PFSK-1 (cell line): ENCODE measurements at regions not wholly inside any gene's neighbourhood (a gene's known extent, or its start where the extent isn't known, plus 50 kb on each side); places are given as distances from the start of the nearest gene placed in this dataset.

Experiments
- FOXP2 ChIP-seq: optimal IDR thresholded peaks from 2 replicates; pipeline ENCODE3; 2011; ENCODE audit warnings: borderline replicate concordance, control low read depth, inconsistent platforms; ENCODE audit not compliant: insufficient read depth; ENCODE audit errors: extremely low read length, extremely low read depth
- POLR2AphosphoS5 ChIP-seq: IDR thresholded peaks from 2 replicates; pipeline ENCODE4 v1.6.1; 2012; ENCODE audit warnings: low read depth, mild to moderate bottlenecking, control low read depth, low read length, moderate library complexity
- REST ChIP-seq, 2 experiments: IDR thresholded peaks; 2 replicates each; pipeline versions ENCODE4 v1.6.1 to v1.8.0; 2011 to 2012; ENCODE audit warnings: low read depth in 2 of 2, low read length in 2 of 2, control low read depth in 1 of 2, inconsistent platforms in 1 of 2, mild to moderate bottlenecking in 1 of 2, moderate library complexity in 1 of 2; ENCODE audit not compliant: insufficient read depth in 1 of 2
- SIN3A ChIP-seq: IDR thresholded peaks from 2 replicates; pipeline ENCODE4 v1.6.1; 2012; ENCODE audit warnings: mild to moderate bottlenecking, low read length, moderate library complexity, borderline replicate concordance; ENCODE audit not compliant: insufficient read depth
- TAF1 ChIP-seq: IDR thresholded peaks from 2 replicates; pipeline ENCODE4 v1.6.1; 2012; ENCODE audit warnings: low read length, control low read depth, borderline replicate concordance; ENCODE audit not compliant: insufficient read depth

GRCh38 chrX:20352935-20353336 lies 86.2 kb upstream of the RPS6KA3 start:
- TF ChIP-seq POLR2AphosphoS5, result no peak
- no peak for TF ChIP-seq TAF1
- no peak for TF ChIP-seq SIN3A
- TF ChIP-seq REST (IDR thresholded peaks at IDR 0.05; ENCODE audit: insufficient read depth in 1 of 2, low read depth in 2 of 2, low read length in 2 of 2), result no peak
- TF ChIP-seq FOXP2, result no peak
